ENCODE measurements at regions not wholly inside any gene's neighbourhood (a gene's known extent, or its start where the extent isn't known, plus 50 kb on each side); places are given as distances from the start of the nearest gene placed in this dataset.

GRCh38 chr5:62168506-62169281 is 137.3 kb upstream of the KIF2A start:
- Histone ChIP-seq H3K27ac (no peak overlapping the region), H3K4me3 (no peak overlapping the region), H3K4me1 (no peaks in the 10 kb centered on the region), H3K27me3 (no peaks in the 10 kb centered on the region), H3K9me3 (no peaks in the 10 kb centered on the region), H3K36me3 (ENCODE audit: low read depth, missing control alignments) (no peaks in the 10 kb centered on the region)
- intact Hi-C loops (cut with DNase I; ENCODE audit: low total_unique reads) = no loop called here
- WGBS, 2 donors = 77 to 79% methylated on average over 7 of the region's 7 CpGs
- TF ChIP-seq, protein P1, sequence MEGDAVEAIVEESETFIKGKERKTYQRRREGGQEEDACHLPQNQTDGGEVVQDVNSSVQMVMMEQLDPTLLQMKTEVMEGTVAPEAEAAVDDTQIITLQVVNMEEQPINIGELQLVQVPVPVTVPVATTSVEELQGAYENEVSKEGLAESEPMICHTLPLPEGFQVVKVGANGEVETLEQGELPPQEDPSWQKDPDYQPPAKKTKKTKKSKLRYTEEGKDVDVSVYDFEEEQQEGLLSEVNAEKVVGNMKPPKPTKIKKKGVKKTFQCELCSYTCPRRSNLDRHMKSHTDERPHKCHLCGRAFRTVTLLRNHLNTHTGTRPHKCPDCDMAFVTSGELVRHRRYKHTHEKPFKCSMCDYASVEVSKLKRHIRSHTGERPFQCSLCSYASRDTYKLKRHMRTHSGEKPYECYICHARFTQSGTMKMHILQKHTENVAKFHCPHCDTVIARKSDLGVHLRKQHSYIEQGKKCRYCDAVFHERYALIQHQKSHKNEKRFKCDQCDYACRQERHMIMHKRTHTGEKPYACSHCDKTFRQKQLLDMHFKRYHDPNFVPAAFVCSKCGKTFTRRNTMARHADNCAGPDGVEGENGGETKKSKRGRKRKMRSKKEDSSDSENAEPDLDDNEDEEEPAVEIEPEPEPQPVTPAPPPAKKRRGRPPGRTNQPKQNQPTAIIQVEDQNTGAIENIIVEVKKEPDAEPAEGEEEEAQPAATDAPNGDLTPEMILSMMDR (IDR thresholded peaks at IDR 0.05) = no peak
- TF ChIP-seq POLR2A (IDR thresholded peaks at IDR 0.05) = no peak
- DNase-seq = no peak

DNA sequence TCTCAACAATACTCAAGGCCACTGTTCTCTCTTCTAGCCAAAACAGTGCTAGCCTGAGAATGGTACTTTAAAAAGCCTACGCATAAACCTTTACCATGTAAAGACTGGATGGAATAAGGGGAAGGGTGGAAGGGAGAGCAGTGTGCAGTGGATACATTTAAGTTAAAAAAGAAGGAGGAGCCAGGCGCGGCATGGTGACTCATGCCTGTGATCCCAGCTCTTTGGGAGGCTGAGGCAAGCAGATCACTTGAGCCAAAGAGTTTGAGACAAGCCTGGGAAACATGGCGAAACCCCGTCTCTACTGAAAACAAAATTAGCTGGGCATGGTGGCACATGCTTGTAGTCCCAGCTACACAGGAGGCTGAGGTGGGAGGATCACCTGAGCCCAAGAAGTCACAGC is 127.7 kb upstream of the KIF2A start:
- intact Hi-C loops (cut with DNase I; ENCODE audit: low total_unique reads) = no loop called here
- no peak for DNase-seq
- TF ChIP-seq, protein P1 (IDR thresholded peaks at IDR 0.05) = no peak
- TF ChIP-seq POLR2A (IDR thresholded peaks at IDR 0.05) = no peak
- Histone ChIP-seq H3K4me1 (no peaks in the 10 kb centered on the region), H3K9me3 (no peaks in the 10 kb centered on the region), H3K27me3 (no peaks in the 10 kb centered on the region), H3K4me3 (no peak overlapping the region), H3K27ac (no peak overlapping the region), H3K36me3 (ENCODE audit: low read depth, missing control alignments) (no peaks in the 10 kb centered on the region)
- 74 to 80% methylated on average over 5 of the region's 5 CpGs for WGBS, 2 donors

DNA sequence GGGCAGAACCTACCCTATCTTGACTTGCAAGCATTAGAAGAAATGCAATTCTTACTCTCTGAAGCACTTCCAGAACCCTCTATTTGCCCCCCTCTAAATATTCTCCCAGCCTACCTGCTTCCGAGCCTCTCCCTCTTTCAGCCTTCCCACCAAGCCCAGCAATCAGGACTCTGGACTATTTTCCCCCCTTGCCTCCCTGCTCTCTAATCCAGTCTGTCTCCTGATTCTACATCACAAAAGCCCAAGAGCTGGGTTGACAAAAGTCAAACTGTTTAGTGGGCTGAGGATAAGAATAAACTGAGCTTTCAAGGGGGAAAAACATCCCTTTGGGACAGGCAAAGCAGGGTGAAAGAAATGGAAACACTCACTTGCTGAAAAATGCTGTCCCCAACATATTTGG is 123.2 kb upstream of the KIF2A start:
- Histone ChIP-seq H3K27ac (no peak overlapping the region), H3K36me3 (ENCODE audit: low read depth, missing control alignments) (no peaks in the 10 kb centered on the region), H3K27me3 (no peaks in the 10 kb centered on the region), H3K9me3 (no peaks in the 10 kb centered on the region), H3K4me3 (no peak overlapping the region), H3K4me1 (no peaks in the 10 kb centered on the region)
- WGBS, 2 donors = 82 to 97% methylated on average over 1 of the region's 1 CpG
- no peak for DNase-seq
- intact Hi-C loops (cut with DNase I; ENCODE audit: low total_unique reads) = no loop called here
- TF ChIP-seq, protein P1 (IDR thresholded peaks at IDR 0.05) = no peak
- TF ChIP-seq POLR2A (IDR thresholded peaks at IDR 0.05) = no peak

DNA sequence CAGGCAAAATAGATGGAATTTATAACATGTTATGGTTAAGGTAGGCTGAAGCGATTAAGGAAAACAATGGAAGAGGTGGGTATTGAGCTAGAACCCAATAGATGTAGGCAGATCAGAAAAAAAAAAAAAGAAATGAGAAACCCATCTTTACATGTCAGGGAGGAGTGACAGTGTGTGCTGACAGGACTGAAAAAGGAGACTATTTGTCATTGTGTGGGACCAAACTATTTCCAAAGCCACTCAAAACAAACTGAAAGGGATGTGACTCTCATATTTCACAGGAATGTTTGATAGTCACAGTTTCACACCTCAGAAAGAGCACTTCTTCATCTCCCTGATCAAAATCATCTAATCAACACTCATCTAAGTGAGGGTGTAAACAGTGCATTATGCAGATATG is 122.3 kb upstream of the KIF2A start:
- TF ChIP-seq POLR2A (IDR thresholded peaks at IDR 0.05) = no peak
- TF ChIP-seq, protein P1 (IDR thresholded peaks at IDR 0.05) = no peak
- intact Hi-C loops (cut with DNase I; ENCODE audit: low total_unique reads) = no loop called here
- no peak for DNase-seq
- H3K27me3 ChIP-seq = no peaks in the 10 kb centered on the region
- no peaks in the 10 kb centered on the region for H3K36me3 ChIP-seq (ENCODE audit: low read depth, missing control alignments)
- H3K4me3 ChIP-seq = no peak overlapping the region
- no peaks in the 10 kb centered on the region for H3K9me3 ChIP-seq
- H3K4me1 ChIP-seq = no peaks in the 10 kb centered on the region
- 96% methylated on average over 1 of the region's 1 CpG for WGBS, 2 donors
- no peak overlapping the region for H3K27ac ChIP-seq

- 92 to 94% methylated on average over 1 of the region's 1 CpG for WGBS, 2 donors
- Histone ChIP-seq H3K27ac (no peak overlapping the region), H3K9me3 (no peaks in the 10 kb centered on the region), H3K27me3 (no peaks in the 10 kb centered on the region), H3K36me3 (ENCODE audit: low read depth, missing control alignments) (no peaks in the 10 kb centered on the region), H3K4me1 (no peaks in the 10 kb centered on the region), H3K4me3 (no peak overlapping the region)
- intact Hi-C loops (cut with DNase I; ENCODE audit: low total_unique reads) = no loop called here
- no peak for DNase-seq
- TF ChIP-seq POLR2A (IDR thresholded peaks at IDR 0.05) = no peak
- TF ChIP-seq, protein P1 (IDR thresholded peaks at IDR 0.05) = no peak
These were observed 121.6 kb upstream of the KIF2A start for GRCh38 chr5:62184444-62184843.

Data from testis (tissue), 2 donors.